ENCODE measurements at regions not wholly inside any gene's neighbourhood (a gene's known extent, or its start where the extent isn't known, plus 50 kb on each side); places are given as distances from the start of the nearest gene placed in this dataset.

DNA sequence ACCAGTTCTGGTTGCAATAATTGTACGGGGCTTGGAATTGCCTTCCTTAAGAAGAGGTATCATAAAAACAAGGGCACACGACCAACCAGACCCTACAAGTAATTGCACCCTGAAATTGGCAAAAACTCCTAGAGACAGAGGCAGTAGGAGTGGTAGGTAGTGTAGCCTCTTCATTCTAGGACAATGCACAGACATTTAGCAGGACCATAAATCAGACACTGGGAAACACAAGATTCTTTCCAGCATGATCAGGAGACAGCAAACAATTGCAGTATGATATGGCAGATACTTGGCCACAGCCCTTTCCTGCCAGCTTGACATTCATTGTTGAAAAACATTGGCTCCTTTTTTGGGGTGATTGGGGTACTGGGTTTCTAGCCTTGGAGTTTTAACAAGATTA, 186.6 kb upstream of the PIK3C3 start:
- intact Hi-C loops (cut with micrococcal nuclease), result no loop called here
- no peaks in the 10 kb centered on the region for H3K36me3 ChIP-seq (ENCODE audit: control insufficient read depth in 2 of 2, extremely low read depth in 1 of 2, insufficient read depth in 2 of 2, low read length in 2 of 2)
- TF ChIP-seq, protein P1, sequence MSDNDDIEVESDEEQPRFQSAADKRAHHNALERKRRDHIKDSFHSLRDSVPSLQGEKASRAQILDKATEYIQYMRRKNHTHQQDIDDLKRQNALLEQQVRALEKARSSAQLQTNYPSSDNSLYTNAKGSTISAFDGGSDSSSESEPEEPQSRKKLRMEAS (IDR thresholded peaks at IDR 0.05; ENCODE audit: insufficient read depth, insufficient read length), result no peak
- no peak for TF ChIP-seq JUN (IDR thresholded peaks at IDR 0.05; ENCODE audit: borderline replicate concordance, insufficient read depth, insufficient read length, low read depth)
- no peak for TF ChIP-seq GATA2 (IDR thresholded peaks at IDR 0.05; ENCODE audit: insufficient read depth, insufficient read length, low read depth, low read length)
- TF ChIP-seq EZH2 (IDR thresholded peaks at IDR 0.05; ENCODE audit: borderline replicate concordance, low read depth, low read length, severe bottlenecking), result no peak
- TF ChIP-seq FOS (IDR thresholded peaks at IDR 0.05; ENCODE audit: borderline replicate concordance, insufficient read depth, low read length), result no peak
- TF ChIP-seq POLR2AphosphoS5 (IDR thresholded peaks at IDR 0.05; ENCODE audit: insufficient read depth, low read depth, low read length), result no peak
- TF ChIP-seq, protein P2, sequence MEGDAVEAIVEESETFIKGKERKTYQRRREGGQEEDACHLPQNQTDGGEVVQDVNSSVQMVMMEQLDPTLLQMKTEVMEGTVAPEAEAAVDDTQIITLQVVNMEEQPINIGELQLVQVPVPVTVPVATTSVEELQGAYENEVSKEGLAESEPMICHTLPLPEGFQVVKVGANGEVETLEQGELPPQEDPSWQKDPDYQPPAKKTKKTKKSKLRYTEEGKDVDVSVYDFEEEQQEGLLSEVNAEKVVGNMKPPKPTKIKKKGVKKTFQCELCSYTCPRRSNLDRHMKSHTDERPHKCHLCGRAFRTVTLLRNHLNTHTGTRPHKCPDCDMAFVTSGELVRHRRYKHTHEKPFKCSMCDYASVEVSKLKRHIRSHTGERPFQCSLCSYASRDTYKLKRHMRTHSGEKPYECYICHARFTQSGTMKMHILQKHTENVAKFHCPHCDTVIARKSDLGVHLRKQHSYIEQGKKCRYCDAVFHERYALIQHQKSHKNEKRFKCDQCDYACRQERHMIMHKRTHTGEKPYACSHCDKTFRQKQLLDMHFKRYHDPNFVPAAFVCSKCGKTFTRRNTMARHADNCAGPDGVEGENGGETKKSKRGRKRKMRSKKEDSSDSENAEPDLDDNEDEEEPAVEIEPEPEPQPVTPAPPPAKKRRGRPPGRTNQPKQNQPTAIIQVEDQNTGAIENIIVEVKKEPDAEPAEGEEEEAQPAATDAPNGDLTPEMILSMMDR (IDR thresholded peaks at IDR 0.05; ENCODE audit: extremely low read depth in 1 of 2, insufficient read depth in 1 of 2, low read depth in 1 of 2, low read length in 2 of 2), result no peak
- no peak for TF ChIP-seq POLR2A (IDR thresholded peaks at IDR 0.05; ENCODE audit: low read depth, low read length)
- TF ChIP-seq MYC (IDR thresholded peaks at IDR 0.05; ENCODE audit: low read depth, low read length), result no peak
- H3K4me1 ChIP-seq (ENCODE audit: control insufficient read depth, extremely low read depth, insufficient read depth, low read length), result no peaks in the 10 kb centered on the region
- no peak for FAIRE-seq
- dilution Hi-C loops (cut with MboI; ENCODE audit: extremely low pct_ligation_motif_present, low sequenced_read_pairs), result no loop called here
- H3K79me2 ChIP-seq (ENCODE audit: control insufficient read depth, insufficient read depth, low read length), result no peaks in the 10 kb centered on the region
- CTCF ChIA-PET, result no interaction called here
- DNase-seq (ENCODE audit: low read depth, low spot score), result no peak
- no peak overlapping the region for H3K4me3 ChIP-seq (replicated peaks in 1 of 3; ENCODE audit: insufficient read depth in 1 of 3, low read depth in 1 of 3, low read length in 3 of 3)
- no peaks in the 10 kb centered on the region for H3K9me1 ChIP-seq (replicated peaks; ENCODE audit: control insufficient read depth, extremely low read depth, insufficient read depth, low read length)
- peaks cover 0 to 5% of the 10 kb centered on the region in 2 experiments for H3K27me3 ChIP-seq (ENCODE audit: control insufficient read depth in 2 of 2, insufficient read depth in 2 of 2, low read length in 2 of 2)
- H3K9me3 ChIP-seq (replicated peaks; ENCODE audit: control insufficient read depth, insufficient read depth, low read length), result no peaks in the 10 kb centered on the region
- POLR2A ChIA-PET, result no interaction called here
- BruUV-seq (replicated peaks), result no TSS peak
- no peak overlapping the region for H3K27ac ChIP-seq (ENCODE audit: insufficient read depth, low read depth, low read length)
- no peak overlapping the region for H3K9ac ChIP-seq (replicated peaks; ENCODE audit: extremely low read depth, insufficient read depth, low read length)
- no peak overlapping the region for H3K4me2 ChIP-seq (ENCODE audit: insufficient read depth, low read length)
- H2AFZ ChIP-seq (ENCODE audit: low read depth, low read length), result no peak overlapping the region
- no peaks in the 10 kb centered on the region for H4K20me1 ChIP-seq (replicated peaks; ENCODE audit: control insufficient read depth, extremely low read depth, insufficient read depth, low read length)

All from endothelial cell of umbilical vein (primary cell).